GM12892 (cell line): ENCODE measurements at regions not wholly inside any gene's neighbourhood (a gene's known extent, or its start where the extent isn't known, plus 50 kb on each side); places are given as distances from the start of the nearest gene placed in this dataset.

Source experiments
- POLR2A ChIP-seq: IDR thresholded peaks from 2 replicates; pipeline ENCODE4 v1.6.1; 2011; ENCODE audit warnings: low read depth, low read length, control low read depth
- POLR2AphosphoS5 ChIP-seq: IDR thresholded peaks from 2 replicates; pipeline ENCODE4 v1.6.1; 2011; ENCODE audit warnings: low read depth, low read length, control low read depth

DNA sequence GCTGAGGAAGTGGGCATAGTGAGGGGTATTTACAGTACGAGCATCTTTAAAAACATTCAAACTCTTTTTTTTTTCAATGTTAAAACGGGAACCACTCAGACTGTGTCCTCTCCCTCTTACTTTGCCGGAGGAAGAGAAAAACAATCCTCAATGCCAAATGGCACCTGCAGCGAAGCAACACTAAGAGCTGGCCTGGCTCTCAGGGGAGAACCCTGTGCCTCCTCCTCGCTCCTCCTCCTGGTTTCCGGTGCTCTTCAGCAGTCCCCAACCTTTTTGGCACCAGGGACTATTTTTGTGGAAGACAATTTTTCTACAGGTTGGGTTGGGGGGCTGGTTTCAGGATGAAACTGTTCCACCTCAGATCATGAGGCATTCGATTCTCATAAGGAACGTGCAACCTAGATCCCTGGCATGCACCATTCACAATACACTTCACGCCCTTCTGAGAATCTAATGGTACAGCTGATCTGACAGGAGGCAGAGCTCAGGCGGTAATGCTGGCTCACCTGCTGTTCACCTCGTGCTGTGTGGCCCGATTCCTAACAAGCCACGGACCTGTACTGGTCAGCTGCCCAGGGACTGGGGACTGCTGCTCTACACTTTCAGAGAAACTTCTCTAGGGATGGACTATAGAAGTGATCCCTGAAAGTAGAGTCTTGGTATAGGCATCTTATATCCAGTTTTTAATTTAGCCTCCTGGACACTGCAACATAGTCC, 404.1 kb downstream of the RAPGEF2 start:
- TF ChIP-seq POLR2AphosphoS5 (no peak), POLR2A (no peak)
